ENCODE measurements at regions not wholly inside any gene's neighbourhood (a gene's known extent, or its start where the extent isn't known, plus 50 kb on each side); places are given as distances from the start of the nearest gene placed in this dataset.

DNA sequence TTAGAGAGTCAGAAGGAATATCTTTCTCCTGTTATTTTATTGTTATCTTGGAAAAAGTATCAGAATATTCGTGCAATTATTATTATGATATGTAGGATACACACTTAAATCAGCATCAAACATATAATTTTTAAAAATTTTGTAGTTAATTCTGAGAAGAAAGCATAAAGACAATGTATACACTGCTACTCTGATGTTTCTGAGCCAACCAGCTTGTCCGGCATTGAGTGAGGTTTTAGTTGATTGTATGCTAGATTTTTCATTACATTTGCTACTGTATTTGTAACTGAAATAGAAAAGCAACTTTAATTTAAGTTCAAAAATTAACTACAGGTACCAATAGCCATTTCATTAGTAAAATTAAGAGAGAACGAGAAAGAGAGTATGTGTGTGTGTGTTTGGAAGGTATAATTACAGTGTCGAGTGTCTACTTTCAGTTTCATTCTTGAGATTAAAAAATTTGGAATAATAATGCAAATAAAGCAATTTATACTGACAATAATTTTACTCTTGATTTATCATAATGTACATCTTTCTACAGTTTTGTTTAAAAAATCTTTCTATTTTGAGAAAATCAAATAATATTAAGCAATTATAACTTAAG, 160.4 kb upstream of the CDH12 start:
- no peak for DNase-seq (ENCODE audit: low read depth in 4 of 4, low spot score in 2 of 4)

DNA sequence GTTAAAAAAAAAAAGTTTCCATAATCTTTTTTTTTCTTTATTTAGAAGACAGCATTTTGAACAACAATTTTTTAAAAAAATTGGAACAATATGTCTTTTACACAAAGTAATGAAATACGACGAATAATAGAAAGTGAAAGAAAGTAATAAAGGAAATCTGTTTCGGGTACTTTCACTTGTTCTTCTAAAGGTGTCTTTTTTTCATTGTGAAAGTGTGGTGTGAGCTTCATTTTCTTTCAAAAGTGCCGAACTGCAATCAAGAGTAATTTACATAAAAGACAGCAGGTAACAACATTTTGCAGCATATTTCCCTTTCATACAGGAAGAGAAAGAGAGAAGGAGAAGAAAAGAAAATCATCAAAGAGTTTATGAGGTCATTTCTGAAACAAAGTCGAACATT, 159.7 kb upstream of the CDH12 start:
- DNase-seq (ENCODE audit: low read depth in 4 of 4, low spot score in 2 of 4): no peak

DNA sequence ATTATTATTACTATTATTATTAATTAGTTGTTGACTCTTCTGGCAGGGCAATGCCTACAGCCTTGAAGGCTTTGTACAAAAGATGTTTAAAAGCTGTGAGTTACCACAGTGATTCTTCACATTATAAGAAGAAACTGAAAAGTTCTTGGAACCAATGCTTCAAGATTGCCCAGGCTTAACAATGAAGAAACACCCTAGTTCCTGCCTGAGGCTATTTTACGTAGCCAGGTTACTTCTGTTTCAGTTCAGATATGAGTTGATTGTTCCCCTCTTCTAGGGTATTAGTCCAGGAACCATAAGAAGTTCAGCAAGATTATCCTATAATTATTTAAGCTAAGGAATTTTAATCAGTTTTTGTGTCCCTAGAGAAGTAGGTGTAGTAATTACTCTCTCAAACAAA, 154.6 kb upstream of the CDH12 start:
- no peak for DNase-seq (ENCODE audit: low read depth in 4 of 4, low spot score in 2 of 4)

DNA sequence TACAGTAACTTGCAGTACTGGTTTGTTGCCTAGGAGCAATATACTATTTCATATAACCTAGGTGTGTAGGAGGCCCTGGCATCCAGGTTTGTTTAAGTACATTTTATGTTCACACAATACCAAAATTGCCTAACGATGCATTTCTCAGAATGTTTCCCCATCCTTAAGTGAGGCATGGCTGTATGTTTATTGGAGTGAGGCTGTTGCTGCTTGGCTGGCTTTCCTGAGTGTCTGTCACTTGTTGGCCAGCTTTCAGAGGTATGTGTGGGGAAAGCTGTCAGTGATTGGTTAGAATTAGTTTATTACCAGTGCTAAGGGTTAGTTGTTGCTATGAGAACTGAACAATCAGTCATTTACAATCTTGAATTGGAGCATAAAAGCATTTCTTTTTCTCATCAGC, 154.1 kb upstream of the CDH12 start:
- no peak for DNase-seq (ENCODE audit: low read depth in 4 of 4, low spot score in 2 of 4)

DNA sequence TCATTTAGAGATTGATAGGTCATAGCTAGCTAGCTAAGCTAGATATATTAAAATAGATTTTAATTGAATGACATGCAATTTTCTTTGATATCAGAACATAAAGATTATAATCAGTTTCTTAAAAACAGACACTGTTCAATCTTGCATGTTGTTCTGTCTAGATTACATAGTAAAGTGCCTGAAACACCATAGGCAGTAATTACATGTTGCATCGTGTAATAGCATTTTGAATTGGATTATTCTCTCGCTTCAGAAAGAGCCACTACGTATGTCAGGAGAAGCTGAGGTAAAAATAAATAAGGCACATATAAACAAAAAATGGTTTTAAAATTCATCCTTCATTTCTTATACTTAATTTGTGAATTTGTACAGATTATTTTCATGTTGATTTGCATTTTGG, 148.0 kb upstream of the CDH12 start:
- no peak for DNase-seq (ENCODE audit: low read depth in 4 of 4, low spot score in 2 of 4)

DNA sequence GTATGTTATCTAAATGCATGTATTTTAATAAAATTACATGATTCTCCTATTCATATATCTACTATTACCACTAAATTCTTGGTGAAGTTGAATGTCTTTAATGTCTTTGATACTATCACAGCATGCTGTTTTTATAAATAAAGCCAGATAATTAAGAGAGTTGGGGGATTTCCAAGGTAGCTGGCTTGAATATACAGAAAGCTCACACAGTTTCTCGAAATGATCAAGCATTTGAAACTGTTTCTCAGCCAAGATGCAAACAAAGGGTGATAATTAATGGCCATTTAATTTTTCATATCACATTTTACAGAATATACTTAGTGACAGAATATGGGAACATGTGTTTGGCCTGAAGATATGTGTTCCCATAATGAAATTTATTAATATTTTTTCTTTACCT, 145.6 kb upstream of the CDH12 start:
- no peak for DNase-seq (ENCODE audit: low read depth in 4 of 4, low spot score in 2 of 4)

DNA sequence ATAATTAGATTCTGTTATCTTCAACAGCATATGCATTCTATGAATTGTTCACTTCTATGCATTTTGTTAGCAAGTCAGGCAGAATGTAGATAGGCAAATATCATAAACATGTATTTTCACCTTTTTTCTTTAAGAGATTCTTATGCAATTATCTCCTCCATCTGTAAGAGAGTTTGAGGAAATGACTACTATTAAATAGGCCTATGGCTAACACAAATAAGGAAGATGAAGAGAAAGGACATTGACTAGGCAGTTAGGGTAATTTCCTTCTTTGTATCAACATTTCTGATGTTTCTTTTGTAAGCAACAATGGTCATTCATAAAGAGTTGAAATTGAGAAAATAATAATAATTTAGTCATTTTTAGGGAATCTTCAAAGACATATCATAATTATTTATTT, 145.2 kb upstream of the CDH12 start:
- no peak for DNase-seq (ENCODE audit: low read depth in 4 of 4, low spot score in 2 of 4)

DNA sequence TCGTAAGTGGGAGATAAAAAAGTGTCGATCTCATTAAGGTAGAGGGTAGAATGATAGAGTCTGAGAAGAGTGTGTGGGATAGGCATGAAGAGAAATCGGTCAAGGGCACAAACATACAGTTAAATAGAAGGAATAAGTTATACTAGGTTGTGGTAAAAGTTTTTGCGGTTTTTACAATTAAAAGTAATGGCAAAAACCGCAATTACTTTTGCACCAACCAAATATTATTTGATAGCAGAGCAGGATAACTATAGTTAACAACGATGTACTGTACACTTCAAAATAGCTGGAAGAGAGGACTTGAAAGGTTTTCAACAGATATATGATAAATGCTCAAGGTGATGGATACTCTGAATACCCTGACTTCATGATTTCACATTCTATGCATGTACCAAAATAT, 135.8 kb upstream of the CDH12 start:
- no peak for DNase-seq (ENCODE audit: low read depth in 4 of 4, low spot score in 2 of 4)

DNA sequence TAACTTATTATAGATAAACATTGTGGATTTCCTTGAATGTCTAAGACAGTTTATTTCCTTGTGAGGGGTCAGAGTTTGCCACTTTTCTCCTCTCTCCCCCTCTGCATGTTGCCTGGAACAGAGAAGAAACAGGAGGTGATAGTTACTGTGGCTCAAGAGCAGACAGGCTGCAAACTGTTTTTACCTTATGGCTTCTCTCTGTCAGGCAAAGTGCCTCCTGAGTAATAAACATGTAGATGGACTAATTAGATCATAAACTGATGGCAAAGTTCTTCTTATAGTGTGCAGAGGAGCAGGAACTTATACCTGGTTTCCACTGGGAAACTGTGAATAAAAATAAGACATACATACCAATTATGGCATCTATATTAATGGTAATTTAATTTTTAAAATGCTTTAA, 133.1 kb upstream of the CDH12 start:
- no peak for DNase-seq (ENCODE audit: low read depth in 4 of 4, low spot score in 2 of 4)

DNA sequence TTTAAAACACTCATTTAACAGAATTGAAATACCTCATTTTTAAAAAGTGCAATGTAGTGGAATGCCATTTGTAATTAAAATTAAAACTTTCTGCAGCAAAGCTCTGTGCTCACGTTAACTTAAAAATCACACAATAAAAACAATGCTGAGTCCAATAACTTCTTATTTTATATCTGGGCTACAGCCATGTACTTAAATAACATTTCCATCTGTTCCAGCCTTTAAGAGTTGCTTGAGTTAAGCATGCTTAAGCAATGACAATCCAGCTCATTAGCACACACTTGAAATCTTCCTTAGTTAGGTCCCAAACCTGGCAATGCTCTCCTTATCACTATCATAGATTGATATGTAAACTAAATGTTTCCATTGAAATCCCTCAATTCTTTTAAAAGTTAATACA, 132.3 kb upstream of the CDH12 start:
- DNase-seq (ENCODE audit: low read depth in 4 of 4, low spot score in 2 of 4): no peak

DNA sequence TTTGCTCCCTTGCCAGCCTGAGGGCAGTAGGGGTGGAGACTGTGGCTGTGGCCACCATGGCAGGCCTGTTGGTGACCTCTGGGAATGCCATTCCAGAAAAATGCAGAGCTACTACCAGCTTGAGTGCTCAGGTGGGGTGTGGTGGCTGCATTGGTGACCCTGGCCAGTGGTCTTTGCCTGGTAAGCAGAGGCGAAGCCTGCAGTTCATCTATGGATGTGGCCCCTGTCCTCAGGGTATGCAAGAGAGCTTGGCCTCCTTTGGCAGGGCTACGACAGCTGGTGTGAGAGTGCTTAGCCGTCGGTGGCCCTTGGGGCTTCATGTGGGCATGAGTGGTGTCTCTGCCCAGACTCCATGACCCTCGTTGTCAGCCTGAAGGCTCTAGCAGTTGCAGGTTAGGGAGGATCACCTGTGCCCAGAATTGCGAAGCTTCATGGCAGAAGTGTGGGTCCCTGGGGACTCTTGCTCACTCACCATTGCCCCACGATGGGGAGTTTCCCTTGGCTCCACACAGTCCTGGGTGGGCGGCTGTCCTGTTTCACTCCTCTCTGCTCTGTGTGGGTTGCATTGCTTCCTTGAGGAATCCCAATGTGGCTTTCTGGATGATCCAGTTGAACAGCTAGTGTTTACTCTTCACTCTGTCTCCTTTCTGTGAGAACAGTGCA, 117.9 kb upstream of the CDH12 start:
- no peak for DNase-seq (ENCODE audit: low read depth in 4 of 4, low spot score in 2 of 4)

DNA sequence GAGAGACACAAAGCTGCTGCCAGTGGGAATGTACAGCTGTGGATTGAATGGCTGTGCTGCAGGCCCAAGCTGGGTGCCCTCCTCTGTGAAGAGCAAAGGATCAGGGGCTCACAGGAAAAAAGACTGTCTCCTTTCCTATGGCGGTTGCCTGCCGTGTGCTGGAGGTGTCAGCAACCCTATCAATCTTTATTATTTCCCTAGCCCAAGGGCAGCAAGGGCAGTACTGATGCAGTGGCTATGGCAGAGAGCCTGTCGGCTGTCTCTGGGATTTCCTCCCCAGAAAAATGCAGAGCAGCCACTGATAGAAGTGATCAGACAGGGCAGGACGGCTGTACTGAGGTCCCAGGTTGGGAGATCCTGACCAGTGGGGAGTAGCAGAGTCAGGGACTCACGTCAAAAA, 117.3 kb upstream of the CDH12 start:
- no peak for DNase-seq (ENCODE audit: low read depth in 4 of 4, low spot score in 2 of 4)

DNA sequence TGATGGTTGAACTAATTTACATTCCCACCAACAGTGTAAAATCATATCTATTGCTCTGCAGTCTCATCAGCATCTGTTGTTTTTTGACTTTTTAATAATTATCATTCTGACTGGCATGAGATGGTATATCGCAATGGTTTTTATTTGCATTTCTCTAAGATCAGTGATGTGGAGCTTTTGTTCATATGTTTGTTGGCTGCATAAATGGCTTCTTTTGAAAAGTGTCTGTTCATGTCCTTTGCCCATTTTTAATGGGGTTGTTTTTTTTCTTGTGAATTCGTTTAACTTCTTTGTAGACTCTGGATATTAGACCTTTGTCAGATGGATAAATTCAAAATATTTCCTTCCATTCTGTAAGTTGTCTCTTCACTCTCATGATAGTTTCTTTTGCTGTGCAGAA, 115.2 kb upstream of the CDH12 start:
- DNase-seq (ENCODE audit: low read depth in 4 of 4, low spot score in 2 of 4): no peak

DNA sequence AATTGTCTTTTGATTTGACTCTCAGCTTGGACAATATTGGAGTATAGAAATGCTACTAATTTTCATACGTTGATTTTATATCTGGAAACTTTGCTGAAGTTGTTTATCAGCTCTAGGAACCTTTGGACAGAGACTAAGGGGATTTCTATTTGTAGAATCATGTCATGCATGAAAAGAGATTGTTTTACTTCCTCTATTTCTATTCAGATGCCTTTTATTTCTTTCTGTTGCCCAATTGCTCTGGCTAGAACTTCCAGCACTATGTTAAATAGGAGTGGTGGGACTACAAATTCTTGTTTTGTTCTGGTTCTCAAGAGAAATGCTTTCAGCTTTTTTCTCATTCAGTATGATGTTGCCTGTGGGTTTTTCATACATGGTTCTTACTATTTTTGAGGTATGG, 112.8 kb upstream of the CDH12 start:
- DNase-seq (ENCODE audit: low read depth in 4 of 4, low spot score in 2 of 4): no peak

DNA sequence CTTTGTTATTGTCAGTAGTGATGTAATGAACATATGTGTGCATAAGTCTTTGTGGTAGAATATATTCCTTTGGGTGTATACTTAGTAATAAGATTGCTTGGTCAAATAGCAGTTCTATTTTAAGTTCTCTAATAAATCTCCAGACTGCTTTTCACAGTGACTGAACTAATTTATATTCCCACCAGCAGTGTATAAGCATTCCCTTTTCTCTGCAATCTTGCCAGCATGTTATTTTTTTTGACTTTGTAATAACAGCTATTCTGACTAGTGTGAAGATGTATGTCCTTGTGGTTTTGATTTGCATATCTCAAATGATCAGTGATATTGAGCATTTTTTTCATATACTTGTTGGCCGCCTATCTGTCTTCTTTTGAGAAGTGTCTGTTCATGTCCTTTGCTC, 111.5 kb upstream of the CDH12 start:
- no peak for DNase-seq (ENCODE audit: low read depth in 4 of 4, low spot score in 2 of 4)

DNA sequence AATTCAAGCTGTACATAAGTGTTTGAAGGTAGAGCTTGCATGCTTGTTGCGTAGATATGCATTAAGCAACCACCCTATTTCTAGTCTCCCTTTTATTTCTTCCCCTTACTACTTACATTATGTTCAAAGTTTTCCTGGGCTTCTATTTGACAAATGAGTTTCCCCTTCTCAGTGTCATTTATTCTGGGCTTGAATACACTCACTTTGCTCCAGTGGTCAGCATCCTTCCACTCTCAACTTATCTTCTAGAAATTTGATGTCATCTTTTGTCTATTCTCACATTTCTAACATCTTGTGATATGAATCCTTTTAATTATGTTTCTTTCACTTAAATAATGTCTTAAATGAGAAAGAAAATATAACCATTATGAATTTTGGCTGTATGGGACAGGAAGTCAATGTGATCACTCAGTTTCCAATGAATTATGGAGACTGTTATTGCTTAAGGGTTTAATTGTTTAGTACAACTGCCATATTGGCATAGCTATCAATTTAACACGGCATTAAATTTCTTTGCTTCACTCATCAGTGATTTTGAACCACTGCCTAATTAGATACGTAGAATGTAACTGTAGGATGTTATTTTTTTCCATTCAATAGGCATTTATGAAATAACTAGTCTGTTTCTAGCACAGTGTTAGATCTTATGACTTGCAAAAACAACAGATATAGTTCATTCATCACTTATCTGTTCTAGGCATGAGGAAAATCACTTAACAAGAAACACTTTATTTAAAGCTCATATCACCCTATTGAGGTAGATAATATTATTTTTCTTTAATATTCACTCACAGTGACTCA, 105.5 kb upstream of the CDH12 start:
- no peak for DNase-seq (ENCODE audit: low read depth in 4 of 4, low spot score in 2 of 4)

DNA sequence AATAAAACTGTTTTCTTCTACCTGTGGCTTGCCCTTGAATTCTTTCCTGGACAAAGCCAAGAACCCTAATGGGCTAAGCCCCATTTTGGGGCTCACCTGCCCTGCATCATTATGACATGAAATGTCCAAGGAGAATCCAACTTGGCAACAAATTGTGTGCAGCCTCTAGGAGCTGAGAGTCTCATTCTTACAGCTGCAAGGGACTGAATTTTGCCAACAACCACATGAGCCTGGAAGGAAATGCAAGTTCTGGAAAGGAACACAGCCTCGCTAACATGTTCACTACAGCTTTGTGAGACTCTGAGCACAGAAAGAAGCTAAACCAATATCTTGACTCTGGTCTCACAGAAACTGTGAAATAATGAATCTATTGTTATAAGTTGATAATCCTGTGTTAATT, 94.8 kb upstream of the CDH12 start:
- DNase-seq (ENCODE audit: low read depth in 4 of 4, low spot score in 2 of 4): no peak

DNA sequence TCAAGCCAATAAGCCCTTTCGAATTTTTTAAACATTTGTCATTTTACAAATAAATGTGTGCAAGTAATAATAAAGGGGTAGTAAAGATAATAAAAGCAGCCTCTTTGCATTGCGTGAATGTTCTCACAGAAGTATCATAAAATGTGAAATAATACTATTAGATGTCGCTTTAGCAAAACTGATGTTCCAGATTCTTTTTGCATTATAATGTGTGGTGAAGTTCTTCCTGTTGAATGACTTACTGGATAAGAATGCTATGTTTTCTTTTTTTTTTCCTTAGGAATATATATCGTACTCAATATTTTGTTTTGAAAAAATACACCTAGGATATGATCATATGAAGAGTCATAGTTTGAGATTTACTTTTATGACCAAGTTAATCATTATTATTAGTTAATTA, 85.2 kb upstream of the CDH12 start:
- no peak for DNase-seq (ENCODE audit: low read depth in 4 of 4, low spot score in 2 of 4)

DNA sequence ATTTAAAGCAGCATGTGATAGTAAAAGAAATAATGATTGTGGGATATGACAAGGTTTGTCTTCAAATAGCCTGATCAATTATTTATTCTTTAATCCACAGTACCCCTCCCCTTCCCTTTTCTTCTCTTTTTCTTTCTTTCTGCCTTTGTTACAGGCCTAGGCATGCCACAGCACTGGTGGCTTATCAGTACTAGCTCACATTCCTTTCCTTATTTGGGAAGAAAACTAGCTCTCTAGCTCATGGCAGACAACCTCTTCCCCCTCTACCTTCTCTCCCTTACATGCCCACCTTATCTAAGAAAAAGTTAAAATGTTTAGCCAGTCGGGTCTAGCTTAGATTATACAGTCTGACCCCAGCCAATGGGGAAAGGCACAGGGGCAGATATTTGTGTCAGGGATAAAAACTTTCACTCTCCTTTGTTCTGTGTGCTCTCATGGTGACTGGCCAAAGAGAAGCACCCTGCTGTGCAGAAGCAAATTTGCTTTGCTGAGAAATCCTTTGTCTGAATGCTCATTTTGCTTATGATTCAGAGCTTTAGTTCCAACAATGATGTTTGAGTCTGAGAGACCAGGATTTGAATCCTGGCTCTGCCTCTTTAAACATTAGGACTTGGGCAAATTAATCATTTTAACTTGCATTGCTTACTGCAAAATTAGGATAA, 75.8 kb upstream of the CDH12 start:
- no peak for DNase-seq (ENCODE audit: low read depth in 4 of 4, low spot score in 2 of 4)

DNA sequence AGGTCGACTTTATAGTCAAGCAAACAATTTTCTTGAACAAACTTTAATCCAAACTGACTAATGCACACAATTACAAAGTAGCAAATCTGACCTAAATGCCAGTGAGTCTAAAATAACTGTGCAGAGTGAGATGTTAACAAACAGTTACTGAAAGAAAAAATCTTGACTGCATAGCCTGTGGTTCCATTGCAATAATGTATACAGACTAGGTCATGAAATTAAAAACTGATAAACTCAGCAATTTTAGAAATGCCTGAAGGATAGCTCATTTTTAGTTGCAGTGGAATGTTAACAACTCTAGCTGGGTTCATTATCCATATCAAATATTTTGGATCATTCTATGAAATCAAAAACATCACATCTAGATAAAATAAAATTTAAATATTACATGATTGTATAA, 73.4 kb upstream of the CDH12 start:
- DNase-seq (ENCODE audit: low read depth in 4 of 4, low spot score in 2 of 4): no peak

DNA sequence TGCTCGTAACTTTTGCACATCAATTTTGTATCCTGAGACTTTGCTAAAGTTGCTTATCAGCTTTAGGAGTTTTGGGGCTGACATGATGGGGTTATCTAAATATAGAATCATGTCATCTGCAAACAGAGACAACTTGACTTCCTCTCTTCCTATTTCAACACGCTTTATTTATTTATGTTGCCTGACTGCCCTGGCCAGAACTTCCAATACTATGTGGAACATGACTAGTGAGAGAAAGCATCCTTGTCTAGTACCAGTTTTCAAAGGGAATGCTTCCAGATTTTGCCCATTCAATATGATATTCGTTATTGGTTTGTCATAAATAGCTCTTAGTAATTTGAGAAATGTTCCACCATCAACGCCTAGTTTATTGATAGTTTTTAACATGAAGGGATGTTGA, 65.4 kb upstream of the CDH12 start:
- no peak for DNase-seq (ENCODE audit: low read depth in 4 of 4, low spot score in 2 of 4)

DNA sequence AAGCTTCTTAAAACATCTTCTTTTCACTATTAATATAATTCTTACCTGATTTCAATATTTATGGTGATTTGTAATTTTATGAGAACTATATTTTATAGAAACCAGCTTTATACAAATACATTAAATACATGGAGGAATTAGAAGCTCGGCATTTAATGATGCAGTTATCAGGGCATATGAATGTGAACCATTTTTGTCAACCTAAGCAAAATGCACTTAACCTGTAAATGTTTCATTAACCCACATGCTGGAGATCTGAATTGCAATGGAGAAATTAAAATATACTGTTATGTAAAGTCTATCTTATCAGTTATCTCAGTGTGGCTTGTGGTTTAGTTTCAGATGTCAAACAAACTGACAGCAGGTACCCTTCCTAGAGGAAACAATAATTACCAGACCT, 63.2 kb upstream of the CDH12 start:
- DNase-seq (ENCODE audit: low read depth in 4 of 4, low spot score in 2 of 4): no peak

All from left renal cortex interstitium (tissue), 4 donors.